ENCODE measurements at regions not wholly inside any gene's neighbourhood (a gene's known extent, or its start where the extent isn't known, plus 50 kb on each side); places are given as distances from the start of the nearest gene placed in this dataset.

DNA sequence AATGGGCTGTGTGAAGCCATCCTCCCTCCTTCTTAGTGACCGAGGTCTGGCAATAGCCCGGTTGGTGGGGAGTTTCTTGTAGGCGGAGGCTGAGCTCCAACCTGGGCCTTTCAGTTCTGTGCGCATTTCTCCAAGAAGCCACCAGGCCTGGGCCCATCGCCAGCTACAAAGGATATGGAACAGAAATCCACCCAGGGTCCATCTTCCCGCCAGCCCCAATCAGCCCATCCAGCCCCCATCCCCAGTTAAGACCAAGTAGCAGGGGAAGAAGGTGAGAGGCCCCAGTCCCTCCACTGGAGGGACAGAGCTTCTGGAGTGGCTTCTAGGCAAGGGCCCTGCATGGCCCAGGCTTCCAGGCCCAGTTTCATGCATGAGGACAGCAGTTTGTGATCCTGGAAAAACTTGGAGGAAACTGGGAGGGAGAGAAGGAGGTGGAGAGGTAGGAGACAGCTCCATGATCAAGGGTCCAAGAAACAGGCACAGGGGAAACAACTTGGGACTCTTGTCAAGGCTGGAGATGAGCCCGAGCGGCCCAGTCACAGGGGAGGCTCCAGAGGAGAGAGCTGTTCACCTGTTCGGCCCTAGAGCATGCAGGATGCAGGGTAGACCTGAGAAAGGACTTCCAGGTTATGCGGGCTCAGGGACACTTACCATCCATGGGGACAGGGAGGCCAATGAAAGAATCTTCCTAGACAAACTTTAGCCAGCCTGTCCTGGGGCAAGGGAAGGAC, 261.2 kb downstream of the PTPRU start:
- FAIRE-seq (no peak), DNase-seq (ENCODE audit: low spot score) (no peak), ATAC-seq (no peak)
- Histone ChIP-seq H3K27me3 (ENCODE audit: control insufficient read depth in 1 of 2, insufficient read depth in 2 of 2, low read length in 2 of 2) (peaks cover 0 to 2% of the 10 kb centered on the region in 2 experiments; a peak in 3 of 5 replicates), H3K79me2 (ENCODE audit: insufficient read depth, low read length) (no peaks in the 10 kb centered on the region), H3K4me1 (ENCODE audit: insufficient read depth, low read length) (no peaks in the 10 kb centered on the region), H3K4me3 (replicated peaks in 1 of 3; ENCODE audit: insufficient read depth in 1 of 3, low read depth in 2 of 3, low read length in 3 of 3) (no peak overlapping the region), H3K9me3 (ENCODE audit: low read length) (no peaks in the 10 kb centered on the region), H4K20me1 (ENCODE audit: insufficient read depth, low read length) (no peaks in the 10 kb centered on the region), H3K4me2 (ENCODE audit: low read depth, low read length) (no peak overlapping the region), H3K36me3 (replicated peaks in 1 of 2; ENCODE audit: control insufficient read depth in 1 of 2, insufficient read depth in 2 of 2, low read length in 2 of 2) (no peaks in the 10 kb centered on the region), H3K27ac (ENCODE audit: extremely low read length, insufficient read depth, low read length) (no peak overlapping the region), H3K9ac (ENCODE audit: insufficient read depth, low read depth, low read length) (no peak overlapping the region), H2AFZ (ENCODE audit: low read length) (no peak overlapping the region)
- in situ Hi-C loops (cut with HindIII; ENCODE audit: extremely low pct_ligation_motif_present, low pct_unique_long_range_greater_than_20kb), result no loop called here
- no TSS peak for BruUV-seq (replicated peaks)
- 40% methylated on average over 5 of the region's 10 CpGs for WGBS (ENCODE audit: low lambda C conversion rate)
- TF ChIP-seq ZNF224 (CRISPR knock-in tag; IDR thresholded peaks at IDR 0.05) (no peak), STAT5B (CRISPR knock-in tag; IDR thresholded peaks at IDR 0.05) (no peak)
- POLR2A ChIA-PET, result no interaction called here
- CTCF ChIA-PET (ENCODE audit: low intra/inter-chr PET ratio, low total read pairs), result no interaction called here
- intact Hi-C loops (cut with micrococcal nuclease; ENCODE audit: unreplicated experiment), result no loop called here

DNA sequence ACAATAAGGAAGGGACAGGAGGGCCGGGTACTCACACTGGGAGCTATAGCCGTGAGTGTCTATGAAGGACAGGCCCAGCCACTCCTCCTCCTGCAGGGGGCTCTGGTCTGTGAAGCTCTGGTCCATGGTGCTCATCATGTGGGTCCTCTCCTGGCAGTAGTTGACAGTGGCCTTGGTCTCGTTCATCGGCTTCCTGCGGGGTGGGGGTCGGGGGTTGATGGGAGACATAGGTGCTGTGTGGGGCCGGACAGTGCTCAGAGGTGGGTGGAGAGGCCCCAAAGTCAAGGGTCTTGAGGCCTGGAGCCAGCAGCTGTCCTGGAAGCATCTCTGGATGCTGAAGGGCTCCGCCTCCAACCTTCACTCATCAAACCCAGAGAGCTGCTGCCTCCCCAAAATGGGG, 260.4 kb downstream of the PTPRU start:
- no peaks in the 10 kb centered on the region for H3K79me2 ChIP-seq (ENCODE audit: insufficient read depth, low read length)
- FAIRE-seq (no peak), ATAC-seq (peak; percentile 43; the same call in 2 of the 3 replicates), DNase-seq (ENCODE audit: low spot score) (no peak)
- no peak overlapping the region for H3K4me2 ChIP-seq (ENCODE audit: low read depth, low read length)
- no peak overlapping the region for H3K27ac ChIP-seq (ENCODE audit: extremely low read length, insufficient read depth, low read length)
- intact Hi-C loops (cut with micrococcal nuclease; ENCODE audit: unreplicated experiment), result no loop called here
- H3K4me3 ChIP-seq (replicated peaks in 1 of 3; ENCODE audit: insufficient read depth in 1 of 3, low read depth in 2 of 3, low read length in 3 of 3), result no peak overlapping the region
- no peaks in the 10 kb centered on the region for H3K9me3 ChIP-seq (ENCODE audit: low read length)
- in situ Hi-C loops (cut with HindIII; ENCODE audit: extremely low pct_ligation_motif_present, low pct_unique_long_range_greater_than_20kb), result no loop called here
- H2AFZ ChIP-seq (ENCODE audit: low read length), result no peak overlapping the region
- H3K9ac ChIP-seq (ENCODE audit: insufficient read depth, low read depth, low read length), result no peak overlapping the region
- ChIA-PET POLR2A (no interaction called here), CTCF (ENCODE audit: low intra/inter-chr PET ratio, low total read pairs) (no interaction called here)
- H4K20me1 ChIP-seq (ENCODE audit: insufficient read depth, low read length), result no peaks in the 10 kb centered on the region
- peaks cover 0 to 2% of the 10 kb centered on the region in 2 experiments; a peak in 3 of 5 replicates for H3K27me3 ChIP-seq (ENCODE audit: control insufficient read depth in 1 of 2, insufficient read depth in 2 of 2, low read length in 2 of 2)
- 10% methylated on average over 2 of the region's 8 CpGs for WGBS (ENCODE audit: low lambda C conversion rate)
- no peaks in the 10 kb centered on the region for H3K4me1 ChIP-seq (ENCODE audit: insufficient read depth, low read length)
- no TSS peak for BruUV-seq (replicated peaks)
- H3K36me3 ChIP-seq (replicated peaks in 1 of 2; ENCODE audit: control insufficient read depth in 1 of 2, insufficient read depth in 2 of 2, low read length in 2 of 2), result no peaks in the 10 kb centered on the region
- TF ChIP-seq RBM39 (IDR thresholded peaks at IDR 0.05; ENCODE audit: low read depth, low read length, poor library complexity, severe bottlenecking) (no peak), ZSCAN31 (CRISPR knock-in tag; IDR thresholded peaks at IDR 0.05; ENCODE audit: low read depth) (no peak), TARDBP (CRISPR knock-in tag; IDR thresholded peaks at IDR 0.05) (no peak), HNRNPK (IDR thresholded peaks at IDR 0.05; ENCODE audit: low read depth, low read length, poor library complexity, severe bottlenecking) (no peak), GLI4 (CRISPR knock-in tag; IDR thresholded peaks at IDR 0.05; ENCODE audit: borderline replicate concordance) (no peak), DPF2 (CRISPR knock-in tag; IDR thresholded peaks at IDR 0.05; ENCODE audit: borderline replicate concordance, low read depth) (no peak)
- TF ChIP-seq, protein P1, sequence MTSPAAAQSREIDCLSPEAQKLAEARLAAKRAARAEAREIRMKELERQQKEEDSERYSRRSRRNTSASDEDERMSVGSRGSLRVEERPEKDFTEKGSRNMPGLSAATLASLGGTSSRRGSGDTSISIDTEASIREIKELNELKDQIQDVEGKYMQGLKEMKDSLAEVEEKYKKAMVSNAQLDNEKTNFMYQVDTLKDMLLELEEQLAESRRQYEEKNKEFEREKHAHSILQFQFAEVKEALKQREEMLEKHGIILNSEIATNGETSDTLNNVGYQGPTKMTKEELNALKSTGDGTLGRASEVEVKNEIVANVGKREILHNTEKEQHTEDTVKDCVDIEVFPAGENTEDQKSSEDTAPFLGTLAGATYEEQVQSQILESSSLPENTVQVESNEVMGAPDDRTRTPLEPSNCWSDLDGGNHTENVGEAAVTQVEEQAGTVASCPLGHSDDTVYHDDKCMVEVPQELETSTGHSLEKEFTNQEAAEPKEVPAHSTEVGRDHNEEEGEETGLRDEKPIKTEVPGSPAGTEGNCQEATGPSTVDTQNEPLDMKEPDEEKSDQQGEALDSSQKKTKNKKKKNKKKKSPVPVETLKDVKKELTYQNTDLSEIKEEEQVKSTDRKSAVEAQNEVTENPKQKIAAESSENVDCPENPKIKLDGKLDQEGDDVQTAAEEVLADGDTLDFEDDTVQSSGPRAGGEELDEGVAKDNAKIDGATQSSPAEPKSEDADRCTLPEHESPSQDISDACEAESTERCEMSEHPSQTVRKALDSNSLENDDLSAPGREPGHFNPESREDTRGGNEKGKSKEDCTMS (CRISPR knock-in tag; conservative IDR thresholded peaks at IDR 0.05), result no peak
- TF ChIP-seq, protein P2, sequence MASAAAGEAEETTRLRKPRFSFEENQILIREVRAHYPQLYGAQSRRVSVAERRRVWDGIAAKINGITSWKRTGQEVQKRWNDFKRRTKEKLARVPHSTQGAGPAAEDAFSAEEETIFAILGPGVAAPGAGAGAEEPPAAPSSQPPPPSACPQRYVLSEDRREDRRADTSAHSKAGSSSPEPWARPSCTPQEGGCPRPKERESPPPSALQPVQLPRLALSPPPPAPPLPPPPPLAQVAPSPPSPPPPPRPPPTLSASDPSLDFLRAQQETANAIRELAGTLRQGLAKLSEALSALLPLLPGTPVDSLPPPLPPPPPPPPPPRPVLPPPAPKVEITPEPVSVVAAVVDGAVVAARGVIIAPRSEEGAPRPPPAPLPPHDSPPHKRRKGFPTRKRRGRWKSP (CRISPR knock-in tag; IDR thresholded peaks at IDR 0.05), result no peak
- TF ChIP-seq, protein P3, sequence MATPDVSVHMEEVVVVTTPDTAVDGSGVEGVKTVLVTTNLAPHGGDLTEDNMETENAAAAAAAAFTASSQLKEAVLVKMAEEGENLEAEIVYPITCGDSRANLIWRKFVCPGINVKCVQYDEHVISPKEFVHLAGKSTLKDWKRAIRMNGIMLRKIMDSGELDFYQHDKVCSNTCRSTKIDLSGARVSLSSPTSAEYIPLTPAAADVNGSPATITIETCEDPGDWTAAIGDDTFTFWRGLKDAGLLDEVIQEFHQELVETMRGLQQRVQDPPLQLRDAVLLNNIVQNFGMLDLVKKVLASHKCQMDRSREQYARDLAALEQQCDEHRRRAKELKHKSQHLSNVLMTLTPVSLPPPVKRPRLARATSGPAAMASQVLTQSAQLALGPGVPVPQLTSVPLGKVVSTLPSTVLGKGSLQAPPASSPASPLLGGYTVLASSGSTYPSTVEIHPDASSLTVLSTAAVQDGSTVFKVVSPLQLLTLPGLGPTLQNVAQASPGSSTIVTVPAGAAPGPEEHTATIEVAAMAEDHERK (CRISPR knock-in tag; IDR thresholded peaks at IDR 0.05; ENCODE audit: low read depth), result no peak
